ENCODE measurements at regions not wholly inside any gene's neighbourhood (a gene's known extent, or its start where the extent isn't known, plus 50 kb on each side); places are given as distances from the start of the nearest gene placed in this dataset.

GRCh38 chr11:127233998-127234397 lies 233.4 kb upstream of the KIRREL3 start (continued):
- TF ChIP-seq CTCF (conservative IDR thresholded peaks at IDR 0.05; ENCODE audit: low read depth in 2 of 2) (no peak), ZNF331 (CRISPR knock-in tag; IDR thresholded peaks at IDR 0.05; ENCODE audit: low read depth) (no peak), EZH2phosphoT487 (IDR thresholded peaks at IDR 0.05; ENCODE audit: unreplicated experiment) (no peak), REST (IDR thresholded peaks at IDR 0.05; ENCODE audit: unreplicated experiment) (no peak), ETS1 (IDR thresholded peaks at IDR 0.05) (no peak), NANOG (IDR thresholded peaks at IDR 0.05; ENCODE audit: borderline replicate concordance) (no peak), CREB1 (CRISPR knock-in tag; IDR thresholded peaks at IDR 0.05; ENCODE audit: low read depth) (no peak), ZNF114 (CRISPR knock-in tag; IDR thresholded peaks at IDR 0.05) (no peak), POLR2AphosphoS5 (IDR thresholded peaks at IDR 0.05; ENCODE audit: low read depth) (no peak), JUNB (IDR thresholded peaks at IDR 0.05; ENCODE audit: unreplicated experiment) (no peak), STAT1 (IDR thresholded peaks at IDR 0.05; ENCODE audit: unreplicated experiment) (no peak)

- Histone ChIP-seq H3F3A (replicated peaks; ENCODE audit: low read depth) (no peaks in the 10 kb centered on the region), H3K4me1 (ENCODE audit: insufficient read depth) (no peaks in the 10 kb centered on the region), H3K36me3 (ENCODE audit: insufficient read depth) (no peaks in the 10 kb centered on the region), H2AFZ (no peak overlapping the region), H3K27me3 (ENCODE audit: insufficient read depth) (no peaks in the 10 kb centered on the region), H3K4me2 (no peak overlapping the region), H3K27ac (ENCODE audit: low read depth) (no peak overlapping the region), H3K9me2 (ENCODE audit: insufficient read depth) (no peaks in the 10 kb centered on the region), H4K20me1 (replicated peaks; ENCODE audit: insufficient read depth) (no peaks in the 10 kb centered on the region; the same call in 1 of the 2 replicates), H3K4me3 (no peak overlapping the region), H3K79me2 (replicated peaks; ENCODE audit: insufficient read depth) (no peaks in the 10 kb centered on the region)
- DNase-seq (ENCODE audit: low spot score) = no peak
- no peak for ATAC-seq
- Mint-ChIP-seq H3K9me3 (no peaks in the 10 kb centered on the region), H3K4me1 (no peaks in the 10 kb centered on the region), H3K27me3 (ENCODE audit: insufficient read depth, low read depth, poor library complexity) (no peaks in the 10 kb centered on the region), H3K4me3 (no peak overlapping the region), H3K27ac (no peak overlapping the region), H3K36me3 (ENCODE audit: low read depth) (no peaks in the 10 kb centered on the region)
- TF ChIP-seq REST (IDR thresholded peaks at IDR 0.05; ENCODE audit: unreplicated experiment) (no peak), EZH2 (IDR thresholded peaks at IDR 0.05; ENCODE audit: low read depth, unreplicated experiment) (no peak), CREB1 (CRISPR knock-in tag; IDR thresholded peaks at IDR 0.05; ENCODE audit: low read depth) (no peak), ZNF114 (CRISPR knock-in tag; IDR thresholded peaks at IDR 0.05) (no peak), STAT1 (IDR thresholded peaks at IDR 0.05; ENCODE audit: unreplicated experiment) (no peak), EZH2phosphoT487 (IDR thresholded peaks at IDR 0.05; ENCODE audit: unreplicated experiment) (no peak), CTCF (conservative IDR thresholded peaks at IDR 0.05; ENCODE audit: low read depth in 2 of 2) (no peak), POLR2AphosphoS5 (IDR thresholded peaks at IDR 0.05; ENCODE audit: low read depth) (no peak), NANOG (IDR thresholded peaks at IDR 0.05; ENCODE audit: borderline replicate concordance) (no peak)
Observed at GRCh38 chr11:127230392-127230791, 229.8 kb upstream of the KIRREL3 start.

All from GM23338 (cell line).